Activated B cell treated with CpG ODN at 0.5 μM for 24 hours (primary cell): ENCODE measurements at regions not wholly inside any gene's neighbourhood (a gene's known extent, or its start where the extent isn't known, plus 50 kb on each side); places are given as distances from the start of the nearest gene placed in this dataset.

Experiments used
- ATAC-seq: fragments of 200-7000 bp; cut with Tn5 transposase; one replicate; pipeline ENCODE4 v1.10.0; 2021; ENCODE audit warnings: low read depth, mild to moderate bottlenecking, moderate library complexity
- CTCF ChIA-PET: fragments of 350-600 bp; sonication (Branson Sonifier 250); formaldehyde crosslinking; loops from one replicate; lab custom pipeline; 2021; ENCODE audit warnings: antibody characterized with exemption; lab: Charles Lee
- POLR2A ChIA-PET: fragments of 350-600 bp; sonication (Branson Sonifier 250); formaldehyde crosslinking; loops from one replicate; lab custom pipeline; 2021; ENCODE audit warnings: antibody characterized with exemption; lab: Charles Lee
- DNase-seq: peaks from one replicate; pipeline ENCODE4 v3.0.0; 2022
- H3K27ac Mint-ChIP-seq: one replicate; pipeline ENCODE4 v1.8.0; 2020; ENCODE audit warnings: mixed read lengths
- H3K27me3 Mint-ChIP-seq: one replicate; pipeline ENCODE4 v1.8.0; 2021; ENCODE audit warnings: mixed read lengths
- H3K36me3 Mint-ChIP-seq: one replicate; pipeline ENCODE4 v1.8.0; 2021; ENCODE audit warnings: low read depth, mixed read lengths
- H3K4me1 Mint-ChIP-seq: one replicate; pipeline ENCODE4 v1.8.0; 2021; ENCODE audit warnings: mixed read lengths
- H3K4me3 Mint-ChIP-seq: one replicate; pipeline ENCODE4 v1.8.0; 2020; ENCODE audit warnings: mild to moderate bottlenecking, mixed read lengths
- H3K9me3 Mint-ChIP-seq: one replicate; pipeline ENCODE4 v1.8.0; 2020; ENCODE audit warnings: mixed read lengths
- intact Hi-C: fragments of 100-400 bp; cut with micrococcal nuclease; formaldehyde crosslinking; loops from one replicate; pipeline ENCODE4 v1.15.1; 2024
- TF ChIP-seq, protein P1 (sequence below): fragments of 200-600 bp; IDR thresholded peaks from one replicate; pipeline ENCODE4 v1.8.0; 2022; ENCODE audit warnings: antibody characterized with exemption, mild to moderate bottlenecking

DNA sequence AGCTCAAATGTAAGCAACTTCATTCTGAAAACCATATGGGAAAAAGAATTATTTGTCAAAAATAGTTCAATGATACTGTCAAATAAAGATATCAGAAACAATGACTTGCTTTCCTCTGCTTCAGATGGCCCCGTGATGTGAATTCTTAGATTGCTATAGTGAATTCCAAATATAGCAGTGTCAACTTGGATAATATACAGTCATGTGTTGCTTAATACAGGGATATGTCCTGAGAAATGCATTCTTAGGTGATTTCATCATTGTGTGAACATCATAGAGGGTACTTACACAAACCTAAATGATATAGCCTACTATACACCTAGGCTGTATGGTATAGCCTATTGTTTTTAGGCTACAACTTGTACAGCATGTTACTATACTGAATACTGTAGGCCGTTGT is 108.7 kb upstream of the MIS18BP1 start:
- no peaks in the 10 kb centered on the region for H3K36me3 Mint-ChIP-seq
- no peak for DNase-seq
- no peaks in the 10 kb centered on the region for H3K4me1 Mint-ChIP-seq
- H3K27ac Mint-ChIP-seq = no peak overlapping the region
- ATAC-seq = no peak
- no peaks in the 10 kb centered on the region for H3K27me3 Mint-ChIP-seq
- no peak overlapping the region for H3K4me3 Mint-ChIP-seq
- TF ChIP-seq, protein P1, sequence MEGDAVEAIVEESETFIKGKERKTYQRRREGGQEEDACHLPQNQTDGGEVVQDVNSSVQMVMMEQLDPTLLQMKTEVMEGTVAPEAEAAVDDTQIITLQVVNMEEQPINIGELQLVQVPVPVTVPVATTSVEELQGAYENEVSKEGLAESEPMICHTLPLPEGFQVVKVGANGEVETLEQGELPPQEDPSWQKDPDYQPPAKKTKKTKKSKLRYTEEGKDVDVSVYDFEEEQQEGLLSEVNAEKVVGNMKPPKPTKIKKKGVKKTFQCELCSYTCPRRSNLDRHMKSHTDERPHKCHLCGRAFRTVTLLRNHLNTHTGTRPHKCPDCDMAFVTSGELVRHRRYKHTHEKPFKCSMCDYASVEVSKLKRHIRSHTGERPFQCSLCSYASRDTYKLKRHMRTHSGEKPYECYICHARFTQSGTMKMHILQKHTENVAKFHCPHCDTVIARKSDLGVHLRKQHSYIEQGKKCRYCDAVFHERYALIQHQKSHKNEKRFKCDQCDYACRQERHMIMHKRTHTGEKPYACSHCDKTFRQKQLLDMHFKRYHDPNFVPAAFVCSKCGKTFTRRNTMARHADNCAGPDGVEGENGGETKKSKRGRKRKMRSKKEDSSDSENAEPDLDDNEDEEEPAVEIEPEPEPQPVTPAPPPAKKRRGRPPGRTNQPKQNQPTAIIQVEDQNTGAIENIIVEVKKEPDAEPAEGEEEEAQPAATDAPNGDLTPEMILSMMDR = no peak
- H3K9me3 Mint-ChIP-seq = no peaks in the 10 kb centered on the region
- intact Hi-C loops = no loop called here
- ChIA-PET POLR2A (no interaction called here), CTCF (no interaction called here)

DNA sequence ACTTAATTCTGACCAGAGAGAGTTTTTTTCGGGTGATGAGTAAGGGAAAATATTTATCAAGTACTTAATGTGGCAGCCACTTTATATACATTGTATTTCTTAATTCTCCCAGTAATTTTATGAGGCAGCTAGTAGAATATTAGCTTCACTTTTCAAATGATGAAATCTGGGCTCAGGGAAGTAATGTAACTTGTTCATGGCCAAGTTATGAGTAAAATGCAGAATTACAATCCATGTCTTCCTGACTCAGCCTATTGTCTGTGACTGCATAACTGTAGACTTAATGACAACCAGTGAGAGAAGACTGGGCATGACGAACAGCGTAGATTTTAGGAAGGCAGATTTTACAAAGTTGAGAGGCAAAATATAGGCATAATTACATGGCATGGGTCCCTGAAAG is 106.7 kb upstream of the MIS18BP1 start:
- TF ChIP-seq, protein P1 = no peak
- Mint-ChIP-seq H3K36me3 (no peaks in the 10 kb centered on the region), H3K9me3 (no peaks in the 10 kb centered on the region), H3K4me1 (no peaks in the 10 kb centered on the region), H3K27ac (no peak overlapping the region), H3K4me3 (no peak overlapping the region), H3K27me3 (no peaks in the 10 kb centered on the region)
- ChIA-PET POLR2A (no interaction called here), CTCF (no interaction called here)
- intact Hi-C loops = no loop called here
- ATAC-seq (no peak), DNase-seq (no peak)

DNA sequence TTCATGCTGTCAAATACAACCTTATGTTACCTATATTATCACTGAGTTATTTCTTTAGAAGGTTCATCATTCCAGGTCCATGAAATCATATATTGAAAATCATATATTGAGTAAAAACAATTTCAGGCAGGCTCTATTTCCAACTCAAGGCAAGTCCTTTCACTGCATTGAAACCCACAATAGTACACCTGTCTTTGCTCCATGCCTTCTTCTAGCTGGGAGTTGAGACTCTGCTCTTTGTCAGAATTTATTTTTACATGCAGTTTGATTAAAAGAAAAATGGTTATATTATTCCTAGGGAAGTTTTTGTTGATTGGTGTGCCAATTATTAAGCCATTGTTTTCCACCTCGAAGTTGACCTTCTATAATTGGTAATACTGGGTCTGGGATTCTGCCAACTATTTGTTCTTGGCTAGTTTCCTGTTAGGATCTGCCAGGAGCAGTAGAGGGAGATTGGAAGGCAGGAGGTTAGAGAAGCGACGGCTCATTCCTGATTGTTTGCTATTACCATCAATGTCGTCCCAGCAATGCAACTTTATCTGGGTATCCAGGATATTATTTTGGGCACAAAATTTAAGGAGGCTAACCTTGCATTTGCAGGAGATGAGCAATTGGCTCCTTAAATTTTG is 79.5 kb upstream of the MIS18BP1 start:
- DNase-seq = no peak
- intact Hi-C loops = no loop called here
- ChIA-PET POLR2A (no interaction called here), CTCF (no interaction called here)
- H3K27ac Mint-ChIP-seq = no peak overlapping the region
- ATAC-seq = no peak
- peaks cover 21% of the 10 kb centered on the region for H3K9me3 Mint-ChIP-seq
- no peak overlapping the region for H3K4me3 Mint-ChIP-seq
- no peaks in the 10 kb centered on the region for H3K27me3 Mint-ChIP-seq
- TF ChIP-seq, protein P1 = no peak
- H3K4me1 Mint-ChIP-seq = no peaks in the 10 kb centered on the region
- no peaks in the 10 kb centered on the region for H3K36me3 Mint-ChIP-seq

DNA sequence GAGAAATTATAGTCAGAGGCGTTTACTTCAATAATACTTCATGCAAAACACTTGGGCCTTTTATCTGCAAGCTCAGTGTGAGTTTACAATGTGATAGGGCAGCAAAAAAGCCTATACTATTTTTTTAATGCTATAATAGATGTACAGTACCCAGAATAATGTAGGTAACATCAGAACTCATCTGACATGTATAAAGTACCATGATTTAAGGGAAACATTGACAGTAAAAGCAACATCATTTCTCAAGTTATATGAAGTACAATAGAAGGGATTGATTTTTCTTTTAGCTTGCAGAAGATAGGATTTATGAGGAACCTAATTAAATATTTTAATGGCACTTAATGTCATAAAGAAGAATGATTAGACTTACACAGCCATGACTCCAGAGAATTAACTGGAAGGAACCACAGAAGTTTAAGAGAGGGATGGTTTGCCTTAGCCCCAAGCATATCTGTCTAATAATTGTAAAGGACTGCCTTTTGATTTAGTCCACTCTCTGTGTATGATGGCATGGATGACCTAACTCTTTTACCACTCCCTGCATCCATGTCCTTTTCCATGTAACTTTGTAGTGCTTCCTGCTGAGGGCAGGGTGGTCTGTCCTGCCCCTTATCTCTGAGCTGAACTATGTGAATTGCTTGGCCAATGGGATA is 55.9 kb upstream of the MIS18BP1 start:
- DNase-seq (no peak), ATAC-seq (no peak)
- Mint-ChIP-seq H3K27ac (no peak overlapping the region), H3K4me1 (no peaks in the 10 kb centered on the region), H3K27me3 (no peaks in the 10 kb centered on the region), H3K36me3 (no peaks in the 10 kb centered on the region), H3K4me3 (no peak overlapping the region), H3K9me3 (peaks cover 10% of the 10 kb centered on the region)
- POLR2A ChIA-PET = no interaction called here
- TF ChIP-seq, protein P1 = no peak
- intact Hi-C loops = no loop called here
- CTCF ChIA-PET = no interaction called here
